Endothelial cell of umbilical vein (primary cell): ENCODE measurements at regions not wholly inside any gene's neighbourhood (a gene's known extent, or its start where the extent isn't known, plus 50 kb on each side); places are given as distances from the start of the nearest gene placed in this dataset.

Experiments
- BruUV-seq: library from RNA; stranded (reverse); fragments of 400-500 nt; replicated peaks from 2 replicates; lab custom pipeline; 2021; lab: Mats Ljungman, UMichigan
- CTCF ChIA-PET: fragments of 300-600, 350-600 bp; sonication (Branson Sonifier 250); formaldehyde crosslinking; loops from one replicate; lab custom pipeline; 2021; ENCODE audit warnings: antibody characterized with exemption, inconsistent platforms; lab: Charles Lee
- POLR2A ChIA-PET: fragments of 300-600, 350-600 bp; sonication (Branson Sonifier 250); formaldehyde crosslinking; loops from one replicate; lab custom pipeline; 2021; ENCODE audit warnings: antibody characterized with exemption, inconsistent platforms; lab: Charles Lee
- DNase-seq: peaks from one replicate; pipeline ENCODE4 v3.0.0-alpha.2; 2011; ENCODE audit warnings: low read depth, low spot score
- FAIRE-seq: peaks from 2 replicates; lab custom pipeline; 2011; peaks lifted over from hg19 to GRCh38; lab: Jason Lieb, UNC
- H2AFZ ChIP-seq: 2 replicates; pipeline ENCODE4 v1.6.0; 2012; ENCODE audit warnings: low read depth, low read length, control low read depth, inconsistent platforms
- H3K27ac ChIP-seq: 2 replicates; pipeline ENCODE4 v1.5.1; 2011; ENCODE audit warnings: low read depth, mild to moderate bottlenecking, control low read depth, low read length, moderate library complexity; ENCODE audit not compliant: insufficient read depth
- H3K27me3 ChIP-seq, 2 experiments: 2 replicates each; pipeline versions ENCODE4 v1.6.0 to v1.6.1; 2011; ENCODE audit warnings: low read length in 2 of 2, mixed read lengths in 1 of 2; ENCODE audit not compliant: control insufficient read depth in 2 of 2, insufficient read depth in 2 of 2
- H3K36me3 ChIP-seq, 2 experiments: 2 replicates in 1 of 2; 3 replicates in 1 of 2; pipeline ENCODE4 v1.5.1; 2011; ENCODE audit warnings: low read length in 2 of 2, mild to moderate bottlenecking in 1 of 2, moderate library complexity in 1 of 2; ENCODE audit not compliant: control insufficient read depth in 2 of 2, insufficient read depth in 2 of 2; ENCODE audit errors: extremely low read depth in 1 of 2
- H3K4me1 ChIP-seq: 3 replicates; pipeline ENCODE4 v1.5.1; 2011; ENCODE audit warnings: mild to moderate bottlenecking, low read length; ENCODE audit not compliant: control insufficient read depth, insufficient read depth; ENCODE audit errors: extremely low read depth
- H3K4me2 ChIP-seq: 2 replicates; pipeline ENCODE4 v1.6.1; 2011; ENCODE audit warnings: low read length, control low read depth, mixed read lengths; ENCODE audit not compliant: insufficient read depth
- H3K4me3 ChIP-seq, 3 experiments: fragments of 200-600 bp in 1 of 3; sonication (generic), shearing (Covaris generic) in 1 of 3; replicated peaks in 1 of 3; 2 replicates each; pipeline ENCODE4 v1.5.1; 2011 to 2016; ENCODE audit warnings: control low read depth in 3 of 3, low read length in 3 of 3, mild to moderate bottlenecking in 2 of 3, inconsistent platforms in 1 of 3, low read depth in 1 of 3, moderate library complexity in 1 of 3; ENCODE audit not compliant: insufficient read depth in 1 of 3
- H3K79me2 ChIP-seq: 2 replicates; pipeline ENCODE4 v1.6.0; 2012; ENCODE audit warnings: low read length, inconsistent platforms; ENCODE audit not compliant: control insufficient read depth, insufficient read depth
- H3K9ac ChIP-seq: replicated peaks from 2 replicates; pipeline ENCODE3; 2011; ENCODE audit warnings: low read length, control low read depth; ENCODE audit not compliant: insufficient read depth; ENCODE audit errors: extremely low read depth
- H3K9me1 ChIP-seq: replicated peaks from 3 replicates; pipeline ENCODE4 v1.6.0; 2011; ENCODE audit warnings: mild to moderate bottlenecking, low read length; ENCODE audit not compliant: control insufficient read depth, insufficient read depth; ENCODE audit errors: extremely low read depth
- H3K9me3 ChIP-seq: replicated peaks from 2 replicates; pipeline ENCODE4 v1.5.1; 2012; ENCODE audit warnings: low read length, inconsistent platforms; ENCODE audit not compliant: control insufficient read depth, insufficient read depth
- H4K20me1 ChIP-seq: replicated peaks from 2 replicates; pipeline ENCODE3; 2011; ENCODE audit warnings: mild to moderate bottlenecking, low read length; ENCODE audit not compliant: control insufficient read depth, insufficient read depth; ENCODE audit errors: extremely low read depth
- EZH2 ChIP-seq: IDR thresholded peaks from 2 replicates; pipeline ENCODE4 v1.6.1; 2012; ENCODE audit warnings: borderline replicate concordance, low read depth, mild to moderate bottlenecking, moderate library complexity, low read length, inconsistent platforms; ENCODE audit not compliant: severe bottlenecking
- FOS ChIP-seq: IDR thresholded peaks from 2 replicates; pipeline ENCODE4 v1.6.1; 2011; ENCODE audit warnings: mild to moderate bottlenecking, low read length, moderate library complexity, borderline replicate concordance; ENCODE audit not compliant: insufficient read depth
- GATA2 ChIP-seq: IDR thresholded peaks from 2 replicates; pipeline ENCODE4 v1.7.0; 2011; ENCODE audit warnings: low read depth, mild to moderate bottlenecking, moderate library complexity, mixed read lengths, low read length; ENCODE audit not compliant: insufficient read length, insufficient read depth
- JUN ChIP-seq: IDR thresholded peaks from 2 replicates; pipeline ENCODE4 v1.6.1; 2011; ENCODE audit warnings: borderline replicate concordance, low read depth; ENCODE audit not compliant: insufficient read length, insufficient read depth
- MYC ChIP-seq: IDR thresholded peaks from one replicate; pipeline ENCODE4 v1.6.1; 2011; ENCODE audit warnings: mild to moderate bottlenecking, low read depth, low read length
- POLR2A ChIP-seq: IDR thresholded peaks from 2 replicates; pipeline ENCODE4 v1.6.1; 2012; ENCODE audit warnings: low read depth, mild to moderate bottlenecking, control low read depth, low read length
- POLR2AphosphoS5 ChIP-seq: IDR thresholded peaks from 2 replicates; pipeline ENCODE4 v1.6.1; 2012; ENCODE audit warnings: low read depth, mild to moderate bottlenecking, control low read depth, low read length, moderate library complexity; ENCODE audit not compliant: insufficient read depth
- dilution Hi-C: fragments of 300-500 bp; cut with MboI; formaldehyde crosslinking; loops from one replicate; pipeline ENCODE4 v1.15.0; 2019; ENCODE audit warnings: low sequenced_read_pairs; ENCODE audit not compliant: extremely low pct_ligation_motif_present
- intact Hi-C: fragments of 100-400 bp; cut with micrococcal nuclease; formaldehyde crosslinking; loops from one replicate; pipeline ENCODE4 v1.10.0; 2022
- TF ChIP-seq, protein P1 (sequence below): IDR thresholded peaks from 2 replicates; pipeline ENCODE4 v1.6.1; 2011; ENCODE audit not compliant: insufficient read depth, insufficient read length
- TF ChIP-seq, protein P2 (sequence below), 2 donors: IDR thresholded peaks; 1 replicate in 1 of 2; 2 replicates in 1 of 2; pipeline ENCODE4 v1.5.1; 2011; ENCODE audit warnings: low read length in 2 of 2, mild to moderate bottlenecking in 2 of 2, moderate library complexity in 2 of 2, control low read depth in 1 of 2, inconsistent platforms in 1 of 2, low read depth in 1 of 2; ENCODE audit not compliant: insufficient read depth in 1 of 2; ENCODE audit errors: extremely low read depth in 1 of 2

DNA sequence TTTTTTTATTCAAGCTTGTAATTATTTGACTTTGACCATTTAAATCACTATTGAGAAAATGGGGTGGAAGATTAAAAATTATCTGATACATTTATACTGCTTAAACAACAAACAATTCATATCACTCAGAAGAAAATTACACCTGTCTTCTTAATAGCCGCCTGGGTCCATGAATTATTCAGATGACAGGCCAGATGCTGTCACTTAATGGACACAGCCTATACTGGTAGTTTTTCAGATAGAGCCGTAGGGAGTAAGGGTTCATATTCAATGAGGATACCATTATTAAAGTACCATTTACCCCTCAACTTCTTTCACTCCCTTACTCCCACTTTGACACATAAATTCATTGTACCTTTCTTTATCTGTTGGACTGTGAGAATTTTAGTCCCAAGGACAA lies 1193.4 kb upstream of the MAP3K7 start:
- ChIA-PET POLR2A (no interaction called here), CTCF (no interaction called here)
- Histone ChIP-seq H3K27me3 (no peaks in the 10 kb centered on the region), H2AFZ (no peak overlapping the region), H3K4me3 (no peak overlapping the region), H3K4me2 (no peak overlapping the region), H3K9me3 (no peaks in the 10 kb centered on the region), H3K36me3 (no peaks in the 10 kb centered on the region), H4K20me1 (no peaks in the 10 kb centered on the region), H3K79me2 (no peaks in the 10 kb centered on the region), H3K9me1 (no peaks in the 10 kb centered on the region), H3K27ac (no peak overlapping the region), H3K9ac (no peak overlapping the region), H3K4me1 (no peaks in the 10 kb centered on the region)
- TF ChIP-seq FOS (no peak), JUN (no peak), POLR2AphosphoS5 (no peak)
- dilution Hi-C loops (no loop called here), intact Hi-C loops (no loop called here)
- DNase-seq (no peak), FAIRE-seq (no peak)
- BruUV-seq: no TSS peak

DNA sequence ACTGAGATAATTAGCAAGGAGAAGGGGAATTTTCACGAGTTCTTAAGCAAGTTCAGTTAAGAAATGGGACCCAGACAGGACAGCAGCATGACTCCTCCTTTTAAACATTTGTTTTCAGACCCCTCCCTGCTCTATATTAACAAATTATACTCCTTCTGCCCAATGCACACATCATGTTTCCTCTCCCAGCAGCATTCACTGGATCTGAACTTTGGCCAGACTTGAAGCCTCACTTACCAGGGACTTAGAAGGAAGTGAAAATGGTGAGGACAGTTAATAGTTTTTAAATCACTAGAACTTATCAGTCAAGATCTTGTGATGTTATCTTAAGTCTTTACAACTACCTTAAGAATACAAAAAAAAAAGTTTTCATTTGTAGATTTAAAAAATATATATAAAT lies 1174.7 kb upstream of the MAP3K7 start:
- ChIA-PET POLR2A (no interaction called here), CTCF (no interaction called here)
- H3K27ac ChIP-seq: no peak overlapping the region
- H3K4me3 ChIP-seq: no peak overlapping the region
- DNase-seq (no peak), FAIRE-seq (no peak)
- H3K79me2 ChIP-seq: no peaks in the 10 kb centered on the region
- dilution Hi-C loops (no loop called here), intact Hi-C loops (no loop called here)
- TF ChIP-seq POLR2A (no peak), POLR2AphosphoS5 (no peak), GATA2 (no peak), FOS (no peak), JUN (no peak), EZH2 (no peak), MYC (no peak)
- TF ChIP-seq, protein P1, sequence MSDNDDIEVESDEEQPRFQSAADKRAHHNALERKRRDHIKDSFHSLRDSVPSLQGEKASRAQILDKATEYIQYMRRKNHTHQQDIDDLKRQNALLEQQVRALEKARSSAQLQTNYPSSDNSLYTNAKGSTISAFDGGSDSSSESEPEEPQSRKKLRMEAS: no peak
- TF ChIP-seq, protein P2, sequence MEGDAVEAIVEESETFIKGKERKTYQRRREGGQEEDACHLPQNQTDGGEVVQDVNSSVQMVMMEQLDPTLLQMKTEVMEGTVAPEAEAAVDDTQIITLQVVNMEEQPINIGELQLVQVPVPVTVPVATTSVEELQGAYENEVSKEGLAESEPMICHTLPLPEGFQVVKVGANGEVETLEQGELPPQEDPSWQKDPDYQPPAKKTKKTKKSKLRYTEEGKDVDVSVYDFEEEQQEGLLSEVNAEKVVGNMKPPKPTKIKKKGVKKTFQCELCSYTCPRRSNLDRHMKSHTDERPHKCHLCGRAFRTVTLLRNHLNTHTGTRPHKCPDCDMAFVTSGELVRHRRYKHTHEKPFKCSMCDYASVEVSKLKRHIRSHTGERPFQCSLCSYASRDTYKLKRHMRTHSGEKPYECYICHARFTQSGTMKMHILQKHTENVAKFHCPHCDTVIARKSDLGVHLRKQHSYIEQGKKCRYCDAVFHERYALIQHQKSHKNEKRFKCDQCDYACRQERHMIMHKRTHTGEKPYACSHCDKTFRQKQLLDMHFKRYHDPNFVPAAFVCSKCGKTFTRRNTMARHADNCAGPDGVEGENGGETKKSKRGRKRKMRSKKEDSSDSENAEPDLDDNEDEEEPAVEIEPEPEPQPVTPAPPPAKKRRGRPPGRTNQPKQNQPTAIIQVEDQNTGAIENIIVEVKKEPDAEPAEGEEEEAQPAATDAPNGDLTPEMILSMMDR (IDR thresholded peaks at IDR 0.05; ENCODE audit: extremely low read depth in 1 of 2, insufficient read depth in 1 of 2, low read depth in 1 of 2, low read length in 2 of 2): no peak
- BruUV-seq: no TSS peak
- H2AFZ ChIP-seq: no peak overlapping the region
- H3K4me1 ChIP-seq: no peaks in the 10 kb centered on the region
- no peak overlapping the region for H3K4me2 ChIP-seq
- H3K36me3 ChIP-seq: no peaks in the 10 kb centered on the region
- no peaks in the 10 kb centered on the region for H4K20me1 ChIP-seq
- no peaks in the 10 kb centered on the region for H3K27me3 ChIP-seq
- H3K9me3 ChIP-seq: no peaks in the 10 kb centered on the region
- no peaks in the 10 kb centered on the region for H3K9me1 ChIP-seq
- no peak overlapping the region for H3K9ac ChIP-seq
